SK-N-SH treated with all-trans-retinoic acid at 6 μM for 48 hours (cell line): ENCODE measurements at regions not wholly inside any gene's neighbourhood (a gene's known extent, or its start where the extent isn't known, plus 50 kb on each side); places are given as distances from the start of the nearest gene placed in this dataset.

ENCODE experiments used
- OSR1 ChIP-seq: fragments of 250-450 bp; sonication (Bioruptor Pico); IDR thresholded peaks from 2 replicates; pipeline ENCODE4 v1.8.0; 2022; ENCODE audit warnings: moderate library complexity, mild to moderate bottlenecking, inconsistent platforms
- ZFP3 ChIP-seq: fragments of 250-450 bp; sonication (Bioruptor Pico); IDR thresholded peaks from 2 replicates; pipeline ENCODE4 v1.5.0; 2020; ENCODE audit warnings: mild to moderate bottlenecking, moderate library complexity

- TF ChIP-seq ZFP3 (CRISPR knock-in tag) (no peak), OSR1 (CRISPR knock-in tag) (no peak)
These were observed 115.9 kb downstream of the TRIM29 start for GRCh38 chr11:120021978-120022377.
